ENCODE measurements at regions not wholly inside any gene's neighbourhood (a gene's known extent, or its start where the extent isn't known, plus 50 kb on each side); places are given as distances from the start of the nearest gene placed in this dataset.
"Not testable (repeated sequence)": the region's sequence is repeated elsewhere in the genome, so short reads cannot be mapped to it uniquely, and the experiment has no call there.

GRCh38 chr2:242011991-242012764 is 142.6 kb downstream of the RTP5 start:
- in situ Hi-C loops (cut with HindIII; ENCODE audit: low pct_ligation_motif_present, low pct_unique_long_range_greater_than_20kb, low sequenced_read_pairs) = no loop called here
- no peak for DNase-seq

- no peak for DNase-seq
- in situ Hi-C loops (cut with HindIII; ENCODE audit: low pct_ligation_motif_present, low pct_unique_long_range_greater_than_20kb, low sequenced_read_pairs) = no loop called here
These were observed 143.6 kb downstream of the RTP5 start for GRCh38 chr2:242012956-242013764.

GRCh38 chr2:242013771-242014170 is 144.2 kb downstream of the RTP5 start:
- in situ Hi-C loops (cut with HindIII; ENCODE audit: low pct_ligation_motif_present, low pct_unique_long_range_greater_than_20kb, low sequenced_read_pairs) = no loop called here
- DNase-seq = no peak

- no peak for DNase-seq
- in situ Hi-C loops (cut with HindIII; ENCODE audit: low pct_ligation_motif_present, low pct_unique_long_range_greater_than_20kb, low sequenced_read_pairs) = no loop called here
These were observed 145.9 kb downstream of the RTP5 start for GRCh38 chr2:242015108-242016065.

- DNase-seq = no peak
- in situ Hi-C loops (cut with HindIII; ENCODE audit: low pct_ligation_motif_present, low pct_unique_long_range_greater_than_20kb, low sequenced_read_pairs) = no loop called here
These were observed 147.6 kb downstream of the RTP5 start for GRCh38 chr2:242017086-242017485.

- in situ Hi-C loops (cut with HindIII; ENCODE audit: low pct_ligation_motif_present, low pct_unique_long_range_greater_than_20kb, low sequenced_read_pairs); DNase-seq: not testable (repeated sequence)
These were observed 148.9 kb downstream of the RTP5 start for GRCh38 chr2:242018416-242018815.

GRCh38 chr2:242019344-242019743 is 149.8 kb downstream of the RTP5 start:
- in situ Hi-C loops (cut with HindIII; ENCODE audit: low pct_ligation_motif_present, low pct_unique_long_range_greater_than_20kb, low sequenced_read_pairs) = no loop called here
- DNase-seq = no peak

- in situ Hi-C loops (cut with HindIII; ENCODE audit: low pct_ligation_motif_present, low pct_unique_long_range_greater_than_20kb, low sequenced_read_pairs) = no loop called here
These were observed 150.9 kb downstream of the RTP5 start for GRCh38 chr2:242020196-242021004.

GRCh38 chr2:242022550-242023290 is 153.2 kb downstream of the RTP5 start:
- no peak for DNase-seq

More at GRCh38 chr2:242020196-242021004, 150.9 kb downstream of the RTP5 start:
- no peak for DNase-seq

GRCh38 chr2:242024751-242025355 is 155.3 kb downstream of the RTP5 start:
- in situ Hi-C loops (cut with HindIII; ENCODE audit: low pct_ligation_motif_present, low pct_unique_long_range_greater_than_20kb, low sequenced_read_pairs) = no loop called here
- DNase-seq = no peak

More at GRCh38 chr2:242022550-242023290, 153.2 kb downstream of the RTP5 start:
- in situ Hi-C loops (cut with HindIII; ENCODE audit: low pct_ligation_motif_present, low pct_unique_long_range_greater_than_20kb, low sequenced_read_pairs) = no loop called here

- DNase-seq = no peak
- in situ Hi-C loops (cut with HindIII; ENCODE audit: low pct_ligation_motif_present, low pct_unique_long_range_greater_than_20kb, low sequenced_read_pairs) = no loop called here
These were observed 158.3 kb downstream of the RTP5 start for GRCh38 chr2:242027676-242028450.

- in situ Hi-C loops (cut with HindIII; ENCODE audit: low pct_ligation_motif_present, low pct_unique_long_range_greater_than_20kb, low sequenced_read_pairs) = no loop called here
- no peak for DNase-seq
These were observed 160.1 kb downstream of the RTP5 start for GRCh38 chr2:242029422-242030225.

- no peak for DNase-seq
- in situ Hi-C loops (cut with HindIII; ENCODE audit: low pct_ligation_motif_present, low pct_unique_long_range_greater_than_20kb, low sequenced_read_pairs) = no loop called here
These were observed 160.7 kb downstream of the RTP5 start for GRCh38 chr2:242030226-242030575.

GRCh38 chr2:242030858-242031257 is 161.3 kb downstream of the RTP5 start:
- DNase-seq = no peak
- in situ Hi-C loops (cut with HindIII; ENCODE audit: low pct_ligation_motif_present, low pct_unique_long_range_greater_than_20kb, low sequenced_read_pairs) = no loop called here

GRCh38 chr2:242031481-242032019 is 162.0 kb downstream of the RTP5 start:
- in situ Hi-C loops (cut with HindIII; ENCODE audit: low pct_ligation_motif_present, low pct_unique_long_range_greater_than_20kb, low sequenced_read_pairs) = no loop called here

More at GRCh38 chr2:242031481-242032019, 162.0 kb downstream of the RTP5 start:
- no peak for DNase-seq
